B cell (primary cell): ENCODE measurements at regions not wholly inside any gene's neighbourhood (a gene's known extent, or its start where the extent isn't known, plus 50 kb on each side); places are given as distances from the start of the nearest gene placed in this dataset.
A peak's percentile ranks its signal among the peaks of the same experiment; 100 is the strongest.

ENCODE experiments used
- ATAC-seq: fragments of 200-7000 bp; cut with Tn5 transposase; one replicate; pipeline ENCODE4 v1.10.0; 2021; ENCODE audit warnings: low read depth, mild to moderate bottlenecking, moderate number of reproducible peaks, moderate library complexity
- CTCF ChIA-PET: fragments of 350-600 bp; sonication (Branson Sonifier 250); formaldehyde crosslinking; loops from one replicate; lab custom pipeline; 2021; ENCODE audit warnings: antibody characterized with exemption, inconsistent platforms; lab: Charles Lee
- POLR2A ChIA-PET: fragments of 350-600 bp; sonication (Branson Sonifier 250); formaldehyde crosslinking; loops from one replicate; lab custom pipeline; 2021; ENCODE audit warnings: antibody characterized with exemption; lab: Charles Lee
- DNase-seq: peaks from one replicate; pipeline ENCODE4 v3.0.0; 2013
- H2AFZ ChIP-seq: 2 replicates; pipeline ENCODE4 v1.6.1; 2012; ENCODE audit warnings: mild to moderate bottlenecking, low read depth, low read length; ENCODE audit not compliant: insufficient read depth, poor library complexity, severe bottlenecking
- H3K27ac ChIP-seq, 2 donors: 1 replicate in 1 of 2; 2 replicates in 1 of 2; pipeline ENCODE4 v1.5.1; 2012 to 2013; ENCODE audit warnings: low read length in 2 of 2, mild to moderate bottlenecking in 2 of 2, moderate library complexity in 1 of 2
- H3K27me3 ChIP-seq, 4 experiments: fragments of 200-600 bp in 1 of 4; sonication (generic) in 1 of 4; replicated peaks in 1 of 4; 1 replicate in 2 of 4; 2 replicates in 2 of 4; pipeline versions ENCODE4 v1.6.1 to v1.7.0; 2013 to 2016; ENCODE audit warnings: low read length in 3 of 4, mild to moderate bottlenecking in 2 of 4, mixed read lengths in 1 of 4, moderate library complexity in 1 of 4; ENCODE audit not compliant: insufficient read depth in 4 of 4, control insufficient read depth in 3 of 4; ENCODE audit errors: control extremely low read depth in 1 of 4
- H3K36me3 ChIP-seq, 2 experiments: replicated peaks in 1 of 2; 1 replicate in 1 of 2; 2 replicates in 1 of 2; pipeline versions ENCODE4 v1.6.1 to v1.7.1; 2013; ENCODE audit warnings: low read length in 1 of 2; ENCODE audit not compliant: insufficient read depth in 2 of 2, control insufficient read depth in 1 of 2; ENCODE audit errors: control extremely low read depth in 1 of 2, extremely low read depth in 1 of 2
- H3K4me1 ChIP-seq, 2 donors: fragments of 200-600 bp in 1 of 2; sonication (generic) in 1 of 2; 1 replicate in 1 of 2; 2 replicates in 1 of 2; pipeline versions ENCODE4 v1.5.1 to v1.6.1; 2013 to 2017; ENCODE audit warnings: low read length in 2 of 2; ENCODE audit not compliant: control insufficient read depth in 2 of 2, insufficient read depth in 2 of 2
- H3K4me2 ChIP-seq: replicated peaks from 2 replicates; pipeline ENCODE3; 2012; ENCODE audit warnings: mild to moderate bottlenecking, low read depth, low read length; ENCODE audit not compliant: poor library complexity, severe bottlenecking
- H3K4me3 ChIP-seq, 5 experiments: fragments of 200-600 bp in 1 of 5; sonication (generic) in 1 of 5; 1 replicate in 3 of 5; 2 replicates in 2 of 5; pipeline versions ENCODE4 v1.5.1 to v1.7.0; 2011 to 2016; ENCODE audit warnings: low read length in 4 of 5, mild to moderate bottlenecking in 4 of 5, low read depth in 2 of 5, control low read depth in 1 of 5, moderate library complexity in 1 of 5; ENCODE audit not compliant: insufficient read depth in 1 of 5; ENCODE audit errors: control extremely low read depth in 1 of 5, extremely low read depth in 1 of 5
- H3K79me2 ChIP-seq: fragments of 200-600 bp; sonication (generic); one replicate; pipeline ENCODE4 v1.6.0; 2016; ENCODE audit warnings: low read length; ENCODE audit not compliant: control insufficient read depth, insufficient read depth
- H3K9ac ChIP-seq: fragments of 200-600 bp; sonication (generic); 2 replicates; pipeline ENCODE4 v1.6.1; 2017; ENCODE audit warnings: mild to moderate bottlenecking, low read length, moderate library complexity
- H3K9me3 ChIP-seq, 3 donors: one replicate each; pipeline versions ENCODE4 v1.6.1 to v1.7.1; 2013; ENCODE audit warnings: low read length in 2 of 3; ENCODE audit not compliant: control insufficient read depth in 2 of 3, insufficient read depth in 1 of 3; ENCODE audit errors: control extremely low read depth in 1 of 3
- H4K20me1 ChIP-seq: 2 replicates; pipeline ENCODE4 v1.6.0; 2012; ENCODE audit warnings: mild to moderate bottlenecking, low read length; ENCODE audit not compliant: insufficient read depth, control insufficient read depth, poor library complexity, severe bottlenecking
- H3K27ac Mint-ChIP-seq: one replicate; pipeline ENCODE4 v1.8.0; 2021; ENCODE audit warnings: mixed read lengths
- H3K27me3 Mint-ChIP-seq: one replicate; pipeline ENCODE4 v1.8.0; 2021; ENCODE audit warnings: mixed read lengths
- H3K4me1 Mint-ChIP-seq: one replicate; pipeline ENCODE4 v1.8.0; 2021; ENCODE audit warnings: mixed read lengths
- H3K4me3 Mint-ChIP-seq: one replicate; pipeline ENCODE4 v1.8.0; 2021; ENCODE audit warnings: mixed read lengths
- H3K9me3 Mint-ChIP-seq: one replicate; pipeline ENCODE4 v1.8.0; 2022; ENCODE audit warnings: mixed read lengths; ENCODE audit not compliant: insufficient read depth
- CTCF ChIP-seq: fragments of 200-600 bp; IDR thresholded peaks from one replicate; pipeline ENCODE4 v1.8.0; 2022; ENCODE audit warnings: antibody characterized with exemption, mild to moderate bottlenecking
- EZH2 ChIP-seq: IDR thresholded peaks from 2 replicates; pipeline ENCODE4 v1.6.1; 2012; ENCODE audit warnings: borderline replicate concordance, low read depth, mild to moderate bottlenecking, moderate library complexity, low read length; ENCODE audit not compliant: insufficient read depth, poor library complexity, severe bottlenecking
- WGBS: methylation state at CpG from one replicate; pipeline ENCODE4 v1.1.5; 2013; ENCODE audit warnings: missing lambda C conversion rate; ENCODE audit not compliant: insufficient coverage; 5-methylcytosine and 5-hydroxymethylcytosine counted together
- intact Hi-C: fragments of 100-400 bp; cut with micrococcal nuclease; formaldehyde crosslinking; loops from one replicate; pipeline ENCODE4 v1.10.0; 2022

- Histone ChIP-seq H3K9me3 (no peaks in the 10 kb centered on the region), H4K20me1 (no peaks in the 10 kb centered on the region), H3K79me2 (no peaks in the 10 kb centered on the region), H3K27ac (peak overlapping the region in 1 of 2 donors; percentile 48), H3K9ac (peak overlapping the region; percentile 68), H3K4me1 (peaks cover 13 to 17% of the 10 kb centered on the region in 2 donors), H2AFZ (peak overlapping the region; percentile 83), H3K27me3 (no peaks in the 10 kb centered on the region), H3K36me3 (no peaks in the 10 kb centered on the region), H3K4me2 (peak overlapping the region; percentile 75), H3K4me3 (peak overlapping the region; percentile 46 to 83 (median 58))
- peak; percentile 76 for ATAC-seq
- peaks cover 16% of the 10 kb centered on the region for H3K4me1 Mint-ChIP-seq
- peak overlapping the region; percentile 84 for H3K4me3 Mint-ChIP-seq
- no CpG with 5 or more reads among the region's 4 CpGs for WGBS
- POLR2A ChIA-PET = interaction anchor here (1.3 kb wide), 1 partner anchor 63 kb away, joined by 3 read pairs; no protein-coding TSS in a partner anchor
- DNase-seq = peak; percentile 79
- CTCF ChIA-PET = interaction anchor here (0.7 to 7.0 kb wide), 25 partner anchors 9 to 373 kb away, joined by 3 to 59 read pairs (median 5); partner anchors contain the start of genes CD2AP and OPN5
- intact Hi-C loops = loop anchor here (1.0 to 10.0 kb wide), 8 partner anchors 27 to 1997 kb away; no protein-coding TSS in a partner anchor
- no peaks in the 10 kb centered on the region for H3K9me3 Mint-ChIP-seq
- peak overlapping the region; percentile 71 for H3K27ac Mint-ChIP-seq
- peaks cover 3% of the 10 kb centered on the region for H3K27me3 Mint-ChIP-seq
- TF ChIP-seq CTCF = peak; percentile 95
- no peak for TF ChIP-seq EZH2
Measured at GRCh38 chr6:47413752-47414422, 63.7 kb upstream of the CD2AP start.
